Testis (tissue), 2 donors: ENCODE measurements at regions not wholly inside any gene's neighbourhood (a gene's known extent, or its start where the extent isn't known, plus 50 kb on each side); places are given as distances from the start of the nearest gene placed in this dataset.

ENCODE experiments used
- POLR2A ChIP-seq: fragments of 450-650 bp; IDR thresholded peaks from one replicate; pipeline ENCODE4 v1.6.1; 2017; ENCODE audit warnings: antibody characterized with exemption, mild to moderate bottlenecking, moderate library complexity
- TF ChIP-seq, protein P1 (sequence below), 3 experiments: fragments of 450-650 bp in 2 of 3; fragments of 200-600 bp in 1 of 3; sonication (generic) in 1 of 3; IDR thresholded peaks; one replicate each; pipeline ENCODE4 v1.5.1; 2016 to 2019; ENCODE audit warnings: antibody characterized with exemption in 3 of 3, mild to moderate bottlenecking in 2 of 3, moderate library complexity in 1 of 3

DNA sequence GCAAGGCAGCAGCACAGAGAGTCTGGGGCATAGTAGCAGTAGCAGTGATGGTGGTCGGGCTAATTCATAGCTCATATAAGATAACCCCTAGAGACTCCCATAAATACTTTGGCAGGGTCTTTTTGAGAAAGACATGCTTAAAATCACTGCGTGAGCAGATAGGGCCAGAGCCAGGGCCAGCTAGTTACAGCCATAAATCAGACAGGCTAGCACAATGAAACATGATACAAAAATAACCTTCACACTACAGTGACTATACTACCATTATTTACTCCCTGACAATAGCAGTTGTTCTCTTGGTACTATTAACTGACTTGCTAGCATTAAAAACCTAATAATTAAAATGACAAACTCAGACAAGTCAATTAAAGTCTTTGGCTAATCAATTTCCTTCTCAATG, 295.9 kb downstream of the SMARCA1 start:
- TF ChIP-seq, protein P1, sequence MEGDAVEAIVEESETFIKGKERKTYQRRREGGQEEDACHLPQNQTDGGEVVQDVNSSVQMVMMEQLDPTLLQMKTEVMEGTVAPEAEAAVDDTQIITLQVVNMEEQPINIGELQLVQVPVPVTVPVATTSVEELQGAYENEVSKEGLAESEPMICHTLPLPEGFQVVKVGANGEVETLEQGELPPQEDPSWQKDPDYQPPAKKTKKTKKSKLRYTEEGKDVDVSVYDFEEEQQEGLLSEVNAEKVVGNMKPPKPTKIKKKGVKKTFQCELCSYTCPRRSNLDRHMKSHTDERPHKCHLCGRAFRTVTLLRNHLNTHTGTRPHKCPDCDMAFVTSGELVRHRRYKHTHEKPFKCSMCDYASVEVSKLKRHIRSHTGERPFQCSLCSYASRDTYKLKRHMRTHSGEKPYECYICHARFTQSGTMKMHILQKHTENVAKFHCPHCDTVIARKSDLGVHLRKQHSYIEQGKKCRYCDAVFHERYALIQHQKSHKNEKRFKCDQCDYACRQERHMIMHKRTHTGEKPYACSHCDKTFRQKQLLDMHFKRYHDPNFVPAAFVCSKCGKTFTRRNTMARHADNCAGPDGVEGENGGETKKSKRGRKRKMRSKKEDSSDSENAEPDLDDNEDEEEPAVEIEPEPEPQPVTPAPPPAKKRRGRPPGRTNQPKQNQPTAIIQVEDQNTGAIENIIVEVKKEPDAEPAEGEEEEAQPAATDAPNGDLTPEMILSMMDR (IDR thresholded peaks at IDR 0.05): no peak
- TF ChIP-seq POLR2A: no peak
